Activated effector memory CD4-positive, alpha-beta T cell treated with anti-CD3 and anti-CD28 coated beads, Interleukin-2, amount 50 U/mL, for 16 hours (primary cell): ENCODE measurements at regions not wholly inside any gene's neighbourhood (a gene's known extent, or its start where the extent isn't known, plus 50 kb on each side); places are given as distances from the start of the nearest gene placed in this dataset.

Experiments used
- DNase-seq: peaks from one replicate; pipeline ENCODE4 v3.0.0-alpha.2; 2020

- DNase-seq = no peak
These were observed 108.5 kb upstream of the IL6 start for GRCh38 chr7:22618528-22618927.

GRCh38 chr7:22617166-22617565 is 109.8 kb upstream of the IL6 start:
- DNase-seq = no peak

- no peak for DNase-seq
These were observed 113.5 kb upstream of the IL6 start for GRCh38 chr7:22613496-22613895.

GRCh38 chr7:22612776-22613175 is 112.8 kb upstream of the STEAP1B start:
- no peak for DNase-seq

- DNase-seq = no peak
These were observed 111.7 kb upstream of the STEAP1B start for GRCh38 chr7:22611758-22612079.

- no peak for DNase-seq
These were observed 111.2 kb upstream of the STEAP1B start for GRCh38 chr7:22610951-22611757.

- DNase-seq = no peak
These were observed 110.3 kb upstream of the STEAP1B start for GRCh38 chr7:22610263-22610662.

GRCh38 chr7:22607180-22607579 is 107.2 kb upstream of the STEAP1B start:
- DNase-seq = no peak

GRCh38 chr7:22604246-22604645 is 104.3 kb upstream of the STEAP1B start:
- no peak for DNase-seq

GRCh38 chr7:22601812-22602565 is 102.0 kb upstream of the STEAP1B start:
- DNase-seq = no peak

GRCh38 chr7:22601408-22601807 is 101.4 kb upstream of the STEAP1B start:
- DNase-seq = no peak

- DNase-seq = no peak
These were observed 101.0 kb upstream of the STEAP1B start for GRCh38 chr7:22601003-22601402.

GRCh38 chr7:22598318-22598920 is 98.4 kb upstream of the STEAP1B start:
- no peak for DNase-seq

GRCh38 chr7:22597844-22598243 is 97.9 kb upstream of the STEAP1B start:
- no peak for DNase-seq

GRCh38 chr7:22596763-22597400 is 96.9 kb upstream of the STEAP1B start:
- no peak for DNase-seq

GRCh38 chr7:22594020-22594419 is 94.0 kb upstream of the STEAP1B start:
- no peak for DNase-seq

- no peak for DNase-seq
These were observed 91.3 kb upstream of the STEAP1B start for GRCh38 chr7:22591271-22591670.

- DNase-seq = no peak
These were observed 89.7 kb upstream of the STEAP1B start for GRCh38 chr7:22589641-22590201.

- DNase-seq = no peak
These were observed 88.4 kb upstream of the STEAP1B start for GRCh38 chr7:22588351-22588750.

- DNase-seq = no peak
These were observed 87.3 kb upstream of the STEAP1B start for GRCh38 chr7:22587322-22587721.

- DNase-seq = no peak
These were observed 86.8 kb upstream of the STEAP1B start for GRCh38 chr7:22586786-22587140.

- no peak for DNase-seq
These were observed 86.3 kb upstream of the STEAP1B start for GRCh38 chr7:22586101-22586785.

- no peak for DNase-seq
These were observed 84.2 kb upstream of the STEAP1B start for GRCh38 chr7:22584179-22584578.
